WI38 (cell line): ENCODE measurements at regions not wholly inside any gene's neighbourhood (a gene's known extent, or its start where the extent isn't known, plus 50 kb on each side); places are given as distances from the start of the nearest gene placed in this dataset.

ENCODE experiments used
- H3K4me3 ChIP-seq: 2 replicates; pipeline ENCODE4 v1.5.1; 2011; ENCODE audit warnings: low read depth, mild to moderate bottlenecking, control low read depth, low read length
- TF ChIP-seq, protein P1 (sequence below): IDR thresholded peaks from 2 replicates; pipeline ENCODE4 v1.5.1; 2012; ENCODE audit warnings: low read depth, mild to moderate bottlenecking, control low read depth, low read length

DNA sequence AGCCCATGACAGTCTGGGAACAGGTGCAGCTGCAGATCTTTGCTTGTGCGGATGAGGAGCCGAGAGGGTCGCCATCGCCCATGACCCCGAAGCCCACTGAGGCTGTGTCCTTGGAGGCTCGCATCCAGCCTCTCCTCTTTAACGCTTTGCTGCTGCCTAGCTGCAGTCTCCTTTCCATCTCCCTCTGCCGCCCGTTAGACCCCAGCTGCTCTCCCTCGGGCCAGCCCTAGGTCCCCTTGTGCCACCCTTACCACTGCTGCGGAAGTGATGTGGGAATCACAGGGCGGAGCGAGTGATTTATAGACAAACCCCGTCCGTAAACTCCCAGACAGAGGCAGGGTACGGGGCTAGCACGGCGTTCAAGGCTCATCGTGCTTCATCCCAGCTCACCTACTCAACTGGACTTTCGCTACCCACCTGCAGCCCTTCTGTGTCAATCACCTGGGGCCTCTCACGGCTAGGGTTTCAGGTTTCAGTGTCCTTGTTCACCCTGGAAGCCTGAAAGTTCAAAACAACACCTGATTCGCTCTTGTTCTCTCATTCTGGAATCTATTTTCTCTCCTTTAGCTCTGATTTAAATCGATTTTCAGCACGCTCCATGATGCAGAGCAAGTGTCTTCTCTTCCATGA, 76.1 kb downstream of the PAX1 start:
- TF ChIP-seq, protein P1, sequence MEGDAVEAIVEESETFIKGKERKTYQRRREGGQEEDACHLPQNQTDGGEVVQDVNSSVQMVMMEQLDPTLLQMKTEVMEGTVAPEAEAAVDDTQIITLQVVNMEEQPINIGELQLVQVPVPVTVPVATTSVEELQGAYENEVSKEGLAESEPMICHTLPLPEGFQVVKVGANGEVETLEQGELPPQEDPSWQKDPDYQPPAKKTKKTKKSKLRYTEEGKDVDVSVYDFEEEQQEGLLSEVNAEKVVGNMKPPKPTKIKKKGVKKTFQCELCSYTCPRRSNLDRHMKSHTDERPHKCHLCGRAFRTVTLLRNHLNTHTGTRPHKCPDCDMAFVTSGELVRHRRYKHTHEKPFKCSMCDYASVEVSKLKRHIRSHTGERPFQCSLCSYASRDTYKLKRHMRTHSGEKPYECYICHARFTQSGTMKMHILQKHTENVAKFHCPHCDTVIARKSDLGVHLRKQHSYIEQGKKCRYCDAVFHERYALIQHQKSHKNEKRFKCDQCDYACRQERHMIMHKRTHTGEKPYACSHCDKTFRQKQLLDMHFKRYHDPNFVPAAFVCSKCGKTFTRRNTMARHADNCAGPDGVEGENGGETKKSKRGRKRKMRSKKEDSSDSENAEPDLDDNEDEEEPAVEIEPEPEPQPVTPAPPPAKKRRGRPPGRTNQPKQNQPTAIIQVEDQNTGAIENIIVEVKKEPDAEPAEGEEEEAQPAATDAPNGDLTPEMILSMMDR = no peak
- H3K4me3 ChIP-seq = no peak overlapping the region

DNA sequence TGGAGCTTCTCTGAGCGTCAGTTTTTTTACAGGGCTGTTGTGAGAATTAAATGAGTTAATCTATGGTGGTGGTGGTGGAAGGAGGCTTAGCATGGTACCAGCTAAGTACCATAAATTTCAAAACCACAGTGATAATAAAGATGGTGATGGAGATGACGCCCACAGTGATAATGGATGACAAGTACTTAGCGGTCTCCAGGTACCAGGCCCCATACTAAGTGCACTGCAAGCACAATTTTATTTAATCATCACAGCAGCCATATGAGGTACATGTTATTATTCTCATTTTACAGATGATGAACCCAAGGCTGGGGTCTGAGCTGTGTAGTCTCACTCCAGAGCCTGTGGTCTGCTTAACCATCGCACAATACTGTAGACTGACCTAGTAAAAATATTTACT, 75.1 kb downstream of the PAX1 start:
- TF ChIP-seq, protein P1 = no peak
- no peak overlapping the region for H3K4me3 ChIP-seq
